ENCODE measurements at regions not wholly inside any gene's neighbourhood (a gene's known extent, or its start where the extent isn't known, plus 50 kb on each side); places are given as distances from the start of the nearest gene placed in this dataset.

DNA sequence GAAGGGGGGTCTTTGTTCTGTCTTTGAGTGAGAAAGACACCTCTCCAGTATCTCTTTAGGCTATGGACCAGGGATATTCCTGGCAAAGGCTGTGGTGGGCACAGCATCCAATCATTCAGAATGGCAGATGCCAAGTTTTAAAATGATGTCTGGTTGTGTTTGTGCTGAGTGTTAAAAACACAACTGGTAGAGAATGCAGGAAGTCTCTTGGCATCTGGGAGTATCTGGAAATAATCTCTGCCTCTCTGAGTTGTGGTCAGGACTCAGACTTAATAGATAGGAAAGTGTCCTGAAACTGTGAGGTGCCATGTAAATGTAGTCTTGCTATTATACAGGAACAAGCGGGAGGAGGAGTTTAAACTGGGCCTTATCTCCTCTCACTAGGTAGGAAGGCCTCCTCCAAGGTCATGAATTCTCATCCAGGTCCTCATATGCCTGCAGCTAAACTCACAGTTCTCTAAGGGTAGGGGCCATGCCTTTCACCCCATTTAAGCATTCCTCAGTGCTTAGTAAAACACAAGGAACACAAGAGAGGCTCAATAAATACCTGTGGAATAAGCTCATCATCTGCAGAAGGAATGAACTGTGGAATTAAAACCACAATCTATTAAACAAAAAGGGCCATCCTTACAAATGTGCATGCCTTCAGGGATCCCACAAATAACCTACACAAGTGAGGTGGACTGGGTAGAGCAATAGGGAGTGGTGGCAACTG lies 317.6 kb downstream of the CBLN1 start:
- TF ChIP-seq EP300 (IDR thresholded peaks at IDR 0.05) (no peak), POLR2A (IDR thresholded peaks at IDR 0.05) (no peak), POLR2AphosphoS5 (IDR thresholded peaks at IDR 0.05) (no peak)
- TF ChIP-seq, protein P1, sequence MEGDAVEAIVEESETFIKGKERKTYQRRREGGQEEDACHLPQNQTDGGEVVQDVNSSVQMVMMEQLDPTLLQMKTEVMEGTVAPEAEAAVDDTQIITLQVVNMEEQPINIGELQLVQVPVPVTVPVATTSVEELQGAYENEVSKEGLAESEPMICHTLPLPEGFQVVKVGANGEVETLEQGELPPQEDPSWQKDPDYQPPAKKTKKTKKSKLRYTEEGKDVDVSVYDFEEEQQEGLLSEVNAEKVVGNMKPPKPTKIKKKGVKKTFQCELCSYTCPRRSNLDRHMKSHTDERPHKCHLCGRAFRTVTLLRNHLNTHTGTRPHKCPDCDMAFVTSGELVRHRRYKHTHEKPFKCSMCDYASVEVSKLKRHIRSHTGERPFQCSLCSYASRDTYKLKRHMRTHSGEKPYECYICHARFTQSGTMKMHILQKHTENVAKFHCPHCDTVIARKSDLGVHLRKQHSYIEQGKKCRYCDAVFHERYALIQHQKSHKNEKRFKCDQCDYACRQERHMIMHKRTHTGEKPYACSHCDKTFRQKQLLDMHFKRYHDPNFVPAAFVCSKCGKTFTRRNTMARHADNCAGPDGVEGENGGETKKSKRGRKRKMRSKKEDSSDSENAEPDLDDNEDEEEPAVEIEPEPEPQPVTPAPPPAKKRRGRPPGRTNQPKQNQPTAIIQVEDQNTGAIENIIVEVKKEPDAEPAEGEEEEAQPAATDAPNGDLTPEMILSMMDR (IDR thresholded peaks at IDR 0.05): no peak
- intact Hi-C loops (cut with DNase I; ENCODE audit: low total_unique reads): no loop called here
- Histone ChIP-seq H3K27me3 (no peaks in the 10 kb centered on the region), H3K36me3 (no peaks in the 10 kb centered on the region), H3K4me3 (no peak overlapping the region), H3K9me3 (peaks cover 0 to 8% (median 2%) of the 10 kb centered on the region in 4 donors), H3K4me1 (peaks cover 0 to 3% (median 0%) of the 10 kb centered on the region in 4 donors), H3K27ac (no peak overlapping the region)
- no peak for DNase-seq
- 77 to 100% (median 80%) methylated on average over 1 of the region's 1 CpG for WGBS, 5 donors

DNA sequence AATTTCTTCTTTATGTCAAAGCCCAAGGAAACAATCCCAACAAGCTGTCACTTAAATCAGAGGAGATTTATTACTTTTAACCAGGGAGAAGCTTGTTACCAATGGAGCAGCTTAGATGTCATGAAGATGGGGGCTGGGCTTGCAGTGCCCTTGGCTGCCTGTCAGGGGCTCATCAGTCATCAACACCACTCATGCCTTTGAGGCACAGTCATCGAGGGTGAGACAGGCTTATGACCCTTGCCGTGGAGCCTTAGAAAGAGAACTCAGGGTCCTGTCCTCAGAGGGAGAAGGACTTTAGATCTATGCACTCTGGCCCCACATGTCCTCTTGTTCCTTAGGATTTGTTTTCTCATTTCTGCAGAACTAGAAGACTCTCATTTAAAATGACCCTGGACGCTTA lies 318.3 kb downstream of the CBLN1 start:
- intact Hi-C loops (cut with DNase I; ENCODE audit: low total_unique reads): no loop called here
- DNase-seq: no peak
- TF ChIP-seq, protein P1 (IDR thresholded peaks at IDR 0.05): no peak
- TF ChIP-seq POLR2AphosphoS5 (IDR thresholded peaks at IDR 0.05): no peak
- TF ChIP-seq POLR2A (IDR thresholded peaks at IDR 0.05): no peak
- no peak for TF ChIP-seq EP300 (IDR thresholded peaks at IDR 0.05)
- peaks cover 0 to 3% (median 0%) of the 10 kb centered on the region in 4 donors for H3K4me1 ChIP-seq
- 46 to 63% (median 58%) methylated on average over 3 of the region's 3 CpGs for WGBS, 5 donors
- H3K9me3 ChIP-seq: peaks cover 0 to 8% (median 2%) of the 10 kb centered on the region in 4 donors
- H3K4me3 ChIP-seq: no peak overlapping the region
- H3K36me3 ChIP-seq: no peaks in the 10 kb centered on the region
- H3K27ac ChIP-seq: no peak overlapping the region
- no peaks in the 10 kb centered on the region for H3K27me3 ChIP-seq

DNA sequence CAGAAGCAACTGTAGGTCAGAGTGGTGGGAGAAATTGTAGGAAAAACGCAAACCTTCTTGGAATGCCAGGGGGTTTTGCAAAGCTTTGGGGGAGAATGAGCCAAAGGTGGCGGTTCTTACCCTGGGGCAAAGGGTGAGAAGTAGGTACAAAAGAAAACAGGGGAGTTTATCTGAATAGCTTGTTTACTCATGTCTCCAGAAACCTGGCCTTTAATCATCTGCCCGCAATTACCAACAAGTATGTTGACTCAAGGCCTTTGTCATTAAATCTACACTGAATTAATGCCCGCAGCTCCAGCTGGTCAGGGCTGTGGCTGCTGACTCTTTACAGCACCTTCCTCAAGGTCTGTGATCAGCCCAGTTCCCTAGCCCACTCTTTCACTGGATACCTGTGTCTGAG lies 320.1 kb downstream of the CBLN1 start:
- H3K4me3 ChIP-seq: no peak overlapping the region
- peaks cover 0 to 3% (median 0%) of the 10 kb centered on the region in 4 donors for H3K4me1 ChIP-seq
- intact Hi-C loops (cut with DNase I; ENCODE audit: low total_unique reads): no loop called here
- no peaks in the 10 kb centered on the region for H3K36me3 ChIP-seq
- H3K9me3 ChIP-seq: peaks cover 0 to 8% (median 2%) of the 10 kb centered on the region in 4 donors
- DNase-seq: no peak
- WGBS, 5 donors: 65 to 78% (median 74%) methylated on average over 4 of the region's 4 CpGs
- no peak for TF ChIP-seq EP300 (IDR thresholded peaks at IDR 0.05)
- TF ChIP-seq POLR2A (IDR thresholded peaks at IDR 0.05): no peak
- TF ChIP-seq, protein P1 (IDR thresholded peaks at IDR 0.05): no peak
- no peak for TF ChIP-seq POLR2AphosphoS5 (IDR thresholded peaks at IDR 0.05)
- H3K27me3 ChIP-seq: no peaks in the 10 kb centered on the region
- no peak overlapping the region for H3K27ac ChIP-seq

DNA sequence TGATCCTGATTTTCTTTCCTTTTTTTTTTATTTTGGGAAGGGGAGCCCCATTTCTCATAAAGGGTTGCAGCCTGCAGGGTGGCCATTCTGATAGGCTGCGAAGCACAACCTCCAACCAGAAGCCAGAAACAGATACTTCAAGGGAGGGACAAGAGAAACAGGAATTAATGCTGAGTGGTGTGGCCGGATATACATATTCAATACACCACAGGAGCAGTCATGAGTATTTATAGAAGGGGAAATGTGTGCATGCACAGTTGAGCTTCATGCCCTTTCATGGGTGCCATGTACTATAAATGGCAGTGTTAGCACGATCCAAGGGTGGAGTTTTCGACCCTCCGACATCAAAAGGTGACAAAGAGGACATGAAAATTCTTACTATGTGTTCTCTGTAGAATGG lies 320.8 kb downstream of the CBLN1 start:
- Histone ChIP-seq H3K36me3 (no peaks in the 10 kb centered on the region), H3K9me3 (peaks cover 0 to 8% (median 2%) of the 10 kb centered on the region in 4 donors), H3K27ac (no peak overlapping the region), H3K27me3 (no peaks in the 10 kb centered on the region), H3K4me3 (no peak overlapping the region), H3K4me1 (peaks cover 0 to 3% (median 0%) of the 10 kb centered on the region in 4 donors)
- TF ChIP-seq, protein P1 (IDR thresholded peaks at IDR 0.05): no peak
- TF ChIP-seq POLR2AphosphoS5 (IDR thresholded peaks at IDR 0.05) (no peak), POLR2A (IDR thresholded peaks at IDR 0.05) (no peak), EP300 (IDR thresholded peaks at IDR 0.05) (no peak)
- no peak for DNase-seq
- intact Hi-C loops (cut with DNase I; ENCODE audit: low total_unique reads): no loop called here
- 75 to 92% (median 88%) methylated on average over 5 of the region's 5 CpGs for WGBS, 5 donors
